HAP-1 (cell line): ENCODE measurements at regions not wholly inside any gene's neighbourhood (a gene's known extent, or its start where the extent isn't known, plus 50 kb on each side); places are given as distances from the start of the nearest gene placed in this dataset.

Experiments used
- DNase-seq, 2 experiments: peaks; one replicate each; pipeline ENCODE4 v3.0.0-alpha.2; 2016 to 2020; ENCODE audit warnings: low spot score in 2 of 2
- H3K27me3 ChIP-seq: fragments of 250-450 bp; sonication (Bioruptor Pico); 2 replicates; pipeline ENCODE4 v1.5.1; 2020; ENCODE audit warnings: low read depth, mild to moderate bottlenecking, moderate library complexity
- H3K36me3 ChIP-seq: fragments of 250-450 bp; sonication (Bioruptor Pico); replicated peaks from 2 replicates; pipeline ENCODE4 v1.5.1; 2020; ENCODE audit warnings: mild to moderate bottlenecking
- H3K4me1 ChIP-seq: fragments of 250-450 bp; sonication (Bioruptor Pico); 2 replicates; pipeline ENCODE4 v1.5.1; 2020; ENCODE audit warnings: mild to moderate bottlenecking
- H3K4me3 ChIP-seq: fragments of 250-450 bp; sonication (Bioruptor Pico); 2 replicates; pipeline ENCODE4 v1.5.1; 2020; ENCODE audit warnings: mild to moderate bottlenecking, moderate library complexity
- H3K9me3 ChIP-seq: fragments of 250-450 bp; sonication (Bioruptor Pico); 2 replicates; pipeline ENCODE4 v1.5.1; 2020; ENCODE audit warnings: mild to moderate bottlenecking, moderate library complexity
- in situ Hi-C: fragments of 300-500 bp; cut with MboI; formaldehyde crosslinking; loops from 3 replicates; pipeline ENCODE4 v1.14.3; 2020; ENCODE audit warnings: low sequenced_read_pairs, inconsistent platforms, mixed read lengths

DNA sequence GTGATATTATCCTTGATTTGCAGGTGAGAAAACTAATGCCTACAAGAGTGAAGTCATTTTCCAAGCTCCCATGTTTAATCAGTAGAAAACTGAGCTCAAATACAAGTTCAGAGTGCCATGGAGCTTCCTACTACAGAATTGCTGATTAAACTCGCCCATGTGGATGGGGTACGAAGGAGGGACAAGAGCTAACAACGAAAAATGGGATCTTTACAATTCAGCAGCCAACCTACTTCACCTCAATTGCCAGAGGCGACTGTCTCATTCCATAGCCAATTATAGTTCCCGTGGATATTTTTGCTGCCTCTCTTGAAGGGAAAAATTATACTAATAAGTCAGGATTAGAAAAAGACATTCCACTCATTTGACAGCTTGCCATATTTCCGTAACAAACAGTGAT is 1155.1 kb downstream of the OLFM4 start:
- Histone ChIP-seq H3K4me1 (peaks cover 60% of the 10 kb centered on the region), H3K4me3 (no peak overlapping the region), H3K36me3 (no peaks in the 10 kb centered on the region), H3K9me3 (no peaks in the 10 kb centered on the region), H3K27me3 (no peaks in the 10 kb centered on the region)
- peak; percentile 57 to 67 for DNase-seq
- in situ Hi-C loops, result loop anchor here (10.0 kb wide), 1 partner anchor 939 kb away; no protein-coding TSS in a partner anchor

DNA sequence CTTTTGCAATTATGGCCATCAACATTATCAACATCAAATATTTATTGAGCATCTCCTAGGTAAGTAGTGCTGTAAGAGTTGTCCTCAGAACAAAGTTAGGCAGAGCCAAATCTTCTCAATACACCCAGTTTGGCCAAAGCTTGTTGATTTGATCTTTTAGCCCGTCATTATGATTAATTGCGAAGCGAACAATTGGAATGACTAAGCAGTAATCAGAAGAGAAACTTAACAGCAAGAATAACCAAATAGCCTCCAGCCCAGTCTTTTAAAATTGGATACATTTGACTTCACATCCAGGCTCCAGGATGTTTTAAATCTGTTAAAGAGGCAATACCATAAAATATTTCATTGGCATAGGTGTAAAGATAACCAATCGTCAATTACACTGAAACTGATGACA is 1156.0 kb downstream of the OLFM4 start:
- H3K4me3 ChIP-seq, result no peak overlapping the region
- H3K4me1 ChIP-seq, result peaks cover 52% of the 10 kb centered on the region
- no peaks in the 10 kb centered on the region for H3K36me3 ChIP-seq
- DNase-seq, result peak in 1 of 2 experiments; percentile 64
- H3K9me3 ChIP-seq, result no peaks in the 10 kb centered on the region
- in situ Hi-C loops, result loop anchor here (10.0 kb wide), 1 partner anchor 940 kb away; no protein-coding TSS in a partner anchor
- no peaks in the 10 kb centered on the region for H3K27me3 ChIP-seq

DNA sequence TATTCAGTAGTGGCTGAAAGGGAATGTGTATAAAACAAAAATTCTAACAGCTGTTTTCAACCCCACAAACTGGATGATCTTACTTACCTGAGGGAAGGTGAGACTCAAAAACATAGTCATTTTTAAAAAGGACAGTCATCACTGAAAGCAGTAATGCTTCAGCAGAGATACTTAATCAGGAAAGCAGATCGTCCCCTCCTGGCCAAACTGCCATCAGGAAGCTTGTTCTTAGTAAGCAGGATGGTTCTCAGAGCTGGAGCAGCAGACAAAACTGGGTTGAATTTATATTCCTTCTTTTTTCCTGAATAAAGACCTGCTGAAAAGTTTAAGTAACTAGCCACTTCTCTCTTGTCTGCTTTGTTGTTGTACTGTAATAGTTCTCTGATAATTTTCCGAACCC is 1156.5 kb downstream of the OLFM4 start:
- Histone ChIP-seq H3K27me3 (no peaks in the 10 kb centered on the region), H3K9me3 (no peaks in the 10 kb centered on the region), H3K4me1 (peaks cover 46% of the 10 kb centered on the region), H3K4me3 (no peak overlapping the region), H3K36me3 (no peaks in the 10 kb centered on the region)
- in situ Hi-C loops, result loop anchor here (10.0 kb wide), 1 partner anchor 940 kb away; no protein-coding TSS in a partner anchor
- DNase-seq, result no peak

DNA sequence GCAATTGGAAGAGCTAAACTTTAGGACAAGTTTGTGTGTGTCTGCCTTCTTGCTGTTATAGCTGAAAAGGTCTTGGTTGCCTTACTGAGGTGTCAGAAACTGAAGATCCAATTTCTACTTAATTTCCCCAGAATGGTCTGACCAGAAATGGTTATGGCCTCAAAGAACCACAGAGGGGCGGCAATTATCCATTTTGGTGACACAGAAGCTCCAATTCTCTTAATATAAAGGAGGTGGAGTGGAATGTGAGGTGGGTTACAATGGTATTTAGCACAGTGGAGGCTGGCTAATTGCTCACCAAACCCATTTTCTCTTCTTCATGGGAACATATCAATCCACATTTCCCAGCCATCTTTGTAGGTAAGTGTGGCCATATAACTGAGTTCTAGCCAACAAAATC is 1157.2 kb downstream of the OLFM4 start:
- H3K4me1 ChIP-seq, result peaks cover 39% of the 10 kb centered on the region
- no peaks in the 10 kb centered on the region for H3K9me3 ChIP-seq
- no peaks in the 10 kb centered on the region for H3K27me3 ChIP-seq
- peak; percentile 72 to 86 for DNase-seq
- in situ Hi-C loops, result loop anchor here (10.0 kb wide), 1 partner anchor 941 kb away; no protein-coding TSS in a partner anchor
- no peak overlapping the region for H3K4me3 ChIP-seq
- no peaks in the 10 kb centered on the region for H3K36me3 ChIP-seq

DNA sequence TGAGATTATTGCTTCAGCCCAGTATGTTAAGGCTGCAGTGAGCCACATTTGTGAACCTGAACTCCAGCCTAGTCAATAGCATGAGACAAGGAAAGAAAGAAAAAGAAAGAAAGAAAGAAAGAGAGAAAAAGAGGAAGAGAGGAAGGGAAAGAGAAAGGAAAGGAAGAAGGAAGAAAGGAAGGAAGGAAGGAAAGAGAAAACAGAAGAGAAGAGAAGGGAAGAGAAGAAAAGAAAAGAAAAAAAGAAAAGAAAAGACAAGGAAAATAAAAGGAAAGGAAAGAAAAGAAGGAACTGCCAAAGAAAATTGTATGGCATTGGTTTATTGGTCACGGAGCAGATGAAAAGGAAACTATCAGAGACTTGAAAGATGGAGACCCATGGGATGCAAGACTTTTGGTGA is 1158.8 kb downstream of the OLFM4 start:
- H3K4me3 ChIP-seq, result no peak overlapping the region
- no peak for DNase-seq
- no peaks in the 10 kb centered on the region for H3K9me3 ChIP-seq
- no peaks in the 10 kb centered on the region for H3K36me3 ChIP-seq
- H3K4me1 ChIP-seq, result peaks cover 35% of the 10 kb centered on the region
- H3K27me3 ChIP-seq, result no peaks in the 10 kb centered on the region
- in situ Hi-C loops, result loop anchor here (10.0 kb wide), 1 partner anchor 943 kb away; no protein-coding TSS in a partner anchor

DNA sequence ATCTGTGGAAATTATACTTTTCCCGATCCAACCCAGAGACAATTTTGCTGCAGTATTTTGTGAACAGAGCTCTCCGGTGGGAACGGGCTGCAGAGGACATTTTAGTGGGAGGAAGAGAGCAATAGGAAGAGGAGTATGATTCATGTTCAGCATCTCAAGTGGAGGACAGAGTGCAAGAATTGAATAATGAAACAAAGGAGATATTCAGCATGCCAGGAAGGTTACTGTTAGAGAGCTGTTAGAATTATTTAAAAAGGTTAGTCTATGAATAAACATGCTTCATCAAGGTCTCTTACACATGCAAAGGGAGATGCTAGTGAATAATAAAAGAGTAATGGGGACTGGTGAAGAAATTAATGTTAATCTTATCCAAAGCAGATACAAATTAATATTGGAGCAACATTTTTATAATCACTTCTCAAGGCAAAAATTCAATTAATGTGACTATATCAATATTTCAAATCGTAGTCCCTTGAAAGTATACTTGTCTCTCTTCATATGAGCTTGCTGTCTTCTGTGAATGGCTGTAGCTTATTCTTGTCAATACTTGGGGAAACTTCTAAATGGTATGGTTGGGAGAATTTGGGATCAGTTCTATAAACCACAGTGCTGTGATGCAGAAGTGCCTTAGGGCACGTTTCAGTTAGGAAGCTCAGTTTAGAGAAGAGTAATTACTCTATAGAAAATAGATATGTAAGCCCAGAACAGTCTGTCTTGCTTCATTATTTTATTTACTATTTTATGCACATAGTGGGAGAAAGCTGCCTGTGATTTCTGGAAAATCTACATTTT is 1165.8 kb downstream of the OLFM4 start:
- DNase-seq, result peak; percentile 49 to 91
- in situ Hi-C loops, result no loop called here
- no peak overlapping the region for H3K4me3 ChIP-seq

DNA sequence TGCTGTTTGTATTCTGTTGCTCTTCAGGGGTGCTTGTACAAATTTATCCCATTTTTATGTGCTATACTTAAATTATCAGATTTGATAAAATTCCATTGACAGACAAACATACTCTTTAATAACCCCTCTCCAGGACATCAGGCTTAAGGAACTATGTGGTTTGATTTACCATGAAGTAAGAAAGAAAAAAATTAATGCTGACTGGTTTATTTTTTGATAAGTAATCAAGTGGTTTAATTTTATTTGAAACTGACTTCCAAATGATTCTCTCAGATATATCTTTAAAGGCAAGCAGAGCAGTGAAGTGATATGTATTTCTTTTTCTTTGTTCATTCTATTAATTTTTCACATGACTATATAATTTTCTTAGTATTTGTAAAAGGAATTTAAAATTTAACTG is 1168.1 kb downstream of the OLFM4 start:
- DNase-seq, result no peak
- in situ Hi-C loops, result no loop called here
- H3K36me3 ChIP-seq, result no peaks in the 10 kb centered on the region
- peaks cover 26% of the 10 kb centered on the region for H3K4me1 ChIP-seq
- H3K9me3 ChIP-seq, result no peaks in the 10 kb centered on the region
- no peaks in the 10 kb centered on the region for H3K27me3 ChIP-seq
- H3K4me3 ChIP-seq, result no peak overlapping the region

More for the DNA sequence above, 1165.8 kb downstream of the OLFM4 start:
- peaks cover 25% of the 10 kb centered on the region for H3K4me1 ChIP-seq
- no peaks in the 10 kb centered on the region for H3K27me3 ChIP-seq
- H3K9me3 ChIP-seq, result no peaks in the 10 kb centered on the region
- no peaks in the 10 kb centered on the region for H3K36me3 ChIP-seq

DNA sequence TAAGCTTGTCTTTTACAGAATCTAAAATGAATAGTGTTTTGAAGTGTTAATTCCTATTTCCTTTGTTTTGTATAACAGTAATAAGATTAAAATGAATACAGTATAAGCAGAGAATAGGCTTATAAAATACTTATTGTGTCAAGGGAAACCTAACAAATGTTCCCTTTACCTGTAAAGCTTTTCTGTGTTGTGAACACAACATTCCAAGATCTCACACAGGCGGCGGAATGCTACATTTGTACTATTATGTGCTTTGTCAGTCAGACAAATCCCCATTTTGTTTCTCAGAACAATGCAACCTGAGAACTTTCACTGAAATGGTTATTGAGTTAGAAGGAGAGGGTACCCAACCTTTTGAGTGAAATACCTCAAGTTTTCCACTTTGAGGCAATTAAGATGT is 1170.3 kb downstream of the OLFM4 start:
- peaks cover 22% of the 10 kb centered on the region for H3K4me1 ChIP-seq
- H3K36me3 ChIP-seq, result no peaks in the 10 kb centered on the region
- H3K27me3 ChIP-seq, result no peaks in the 10 kb centered on the region
- in situ Hi-C loops, result no loop called here
- DNase-seq, result peak; percentile 67 to 83
- no peaks in the 10 kb centered on the region for H3K9me3 ChIP-seq
- H3K4me3 ChIP-seq, result no peak overlapping the region

DNA sequence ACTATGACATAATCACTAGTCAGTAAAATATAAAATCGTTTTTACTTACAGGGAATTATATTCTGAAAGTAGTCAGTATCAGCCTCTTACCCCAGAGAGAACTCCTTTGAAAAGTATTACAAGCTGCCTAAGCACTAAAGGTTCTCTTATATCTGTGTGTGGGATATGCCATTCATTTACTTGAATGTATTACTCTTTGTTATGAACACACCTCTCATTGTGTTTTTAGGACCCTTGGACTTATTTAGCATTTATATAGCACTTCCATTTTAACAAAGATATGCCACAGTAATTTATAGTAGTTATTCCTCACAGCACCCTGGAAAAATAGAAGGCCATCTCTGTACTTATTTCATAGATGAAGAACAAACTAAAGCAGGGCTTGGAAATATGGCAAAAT is 1178.0 kb downstream of the OLFM4 start:
- H3K36me3 ChIP-seq, result no peaks in the 10 kb centered on the region
- DNase-seq, result peak in 1 of 2 experiments; percentile 97
- in situ Hi-C loops, result no loop called here
- H3K27me3 ChIP-seq, result no peaks in the 10 kb centered on the region
- H3K4me3 ChIP-seq, result no peak overlapping the region
- peaks cover 39% of the 10 kb centered on the region for H3K4me1 ChIP-seq
- no peaks in the 10 kb centered on the region for H3K9me3 ChIP-seq

DNA sequence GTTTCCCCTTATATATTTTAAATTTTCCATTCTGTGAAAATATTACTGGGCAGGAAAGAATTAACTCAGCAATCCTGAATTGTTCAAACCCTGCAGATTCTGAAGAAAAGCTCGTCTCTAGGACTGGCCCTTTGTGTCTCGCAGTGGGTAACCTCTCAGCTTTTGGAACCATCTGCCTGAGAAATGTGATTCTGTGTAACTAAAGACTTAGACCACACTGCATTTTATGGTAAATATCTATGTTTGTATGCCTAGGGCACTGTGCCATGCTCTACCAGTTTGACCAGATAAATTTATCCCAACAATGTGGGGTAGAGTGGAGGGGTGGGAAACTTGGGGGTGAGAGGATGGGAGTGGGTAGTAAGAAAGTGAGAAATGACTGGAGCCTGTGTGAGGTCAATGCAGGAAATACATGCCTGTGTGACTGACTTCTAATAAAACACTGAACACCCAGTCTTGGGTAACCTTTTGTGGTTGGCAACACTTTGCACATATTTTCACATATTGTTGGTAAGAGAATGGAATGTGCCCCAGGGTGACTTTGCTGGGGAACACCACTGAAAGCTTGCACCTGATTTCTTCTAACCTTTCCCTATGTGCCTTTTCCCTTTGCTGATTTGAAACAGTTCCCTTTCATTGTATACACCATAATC is 1181.9 kb downstream of the OLFM4 start:
- Histone ChIP-seq H3K9me3 (no peaks in the 10 kb centered on the region), H3K4me3 (no peak overlapping the region), H3K4me1 (peaks cover 39% of the 10 kb centered on the region), H3K27me3 (no peaks in the 10 kb centered on the region), H3K36me3 (no peaks in the 10 kb centered on the region)
- DNase-seq, result no peak
- in situ Hi-C loops, result no loop called here

DNA sequence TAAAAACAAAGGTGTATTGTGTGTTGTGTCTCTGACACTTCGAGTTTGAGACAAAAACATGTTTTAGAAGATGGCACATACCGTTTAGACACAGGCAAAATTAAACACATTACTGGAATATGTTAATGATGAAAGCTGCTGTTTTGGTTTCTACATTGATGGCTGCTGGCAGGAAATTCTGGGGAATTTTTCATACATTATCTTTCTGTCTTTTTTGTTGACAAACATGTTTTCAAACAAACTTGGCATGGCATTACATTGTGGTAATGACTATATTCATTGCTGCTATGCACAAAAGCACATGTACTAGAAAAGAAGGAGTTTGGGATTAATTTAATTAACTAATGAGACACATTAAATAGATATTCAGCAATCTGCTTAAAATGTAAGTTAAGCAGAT is 1187.6 kb downstream of the OLFM4 start:
- H3K27me3 ChIP-seq, result no peaks in the 10 kb centered on the region
- H3K4me1 ChIP-seq, result peaks cover 5% of the 10 kb centered on the region; the same call in 1 of the 2 replicates
- H3K4me3 ChIP-seq, result no peak overlapping the region
- no peak for DNase-seq
- no peaks in the 10 kb centered on the region; the same call in 1 of the 2 replicates for H3K36me3 ChIP-seq
- peaks cover 5% of the 10 kb centered on the region; the same call in 1 of the 2 replicates for H3K9me3 ChIP-seq
- in situ Hi-C loops, result no loop called here

DNA sequence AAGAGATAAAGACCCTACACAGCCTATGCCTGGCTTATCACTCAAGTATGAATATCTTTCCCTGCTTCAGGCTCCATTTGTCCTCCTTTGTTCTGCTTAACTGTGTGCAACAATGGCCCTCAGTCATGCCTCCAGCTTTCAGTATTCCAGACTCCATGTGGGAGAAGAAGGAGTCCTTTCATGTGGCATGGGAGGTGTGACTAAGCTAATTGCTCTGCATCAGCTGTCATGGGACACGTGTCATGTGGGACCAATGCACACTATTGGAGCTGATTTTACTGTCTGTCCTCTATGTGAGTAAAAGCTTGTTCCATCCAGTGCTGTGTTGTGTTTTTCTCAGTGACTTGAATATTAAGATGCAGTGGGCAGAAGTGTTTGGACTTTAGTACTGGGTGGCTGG is 1198.3 kb downstream of the OLFM4 start:
- in situ Hi-C loops, result no loop called here
- Histone ChIP-seq H3K27me3 (no peaks in the 10 kb centered on the region), H3K4me1 (peaks cover 3% of the 10 kb centered on the region; the same call in 1 of the 2 replicates), H3K4me3 (no peak overlapping the region), H3K36me3 (no peaks in the 10 kb centered on the region), H3K9me3 (no peaks in the 10 kb centered on the region; the same call in 1 of the 2 replicates)
- DNase-seq, result no peak

DNA sequence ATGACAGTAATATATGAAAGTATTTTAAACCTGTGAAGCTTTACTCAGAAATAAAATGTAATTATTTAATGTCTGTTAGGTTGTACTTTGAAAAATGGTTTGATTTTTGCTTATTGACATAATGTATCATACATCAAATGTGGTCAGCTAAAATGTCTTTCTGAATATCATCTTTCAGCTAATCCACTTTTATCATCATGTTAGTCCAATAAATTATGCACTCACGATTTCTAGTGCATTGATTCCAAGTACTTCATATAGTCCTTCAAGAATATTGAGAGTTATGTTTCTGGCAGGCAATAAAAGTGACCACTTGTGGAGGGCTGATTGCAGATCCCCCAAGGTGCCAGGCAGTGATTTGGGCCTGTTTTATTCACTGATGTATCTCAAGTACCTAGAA is 1204.1 kb downstream of the OLFM4 start:
- Histone ChIP-seq H3K4me1 (no peaks in the 10 kb centered on the region; the same call in 1 of the 2 replicates), H3K27me3 (no peaks in the 10 kb centered on the region), H3K36me3 (no peaks in the 10 kb centered on the region), H3K9me3 (no peaks in the 10 kb centered on the region), H3K4me3 (no peak overlapping the region)
- in situ Hi-C loops, result no loop called here
- no peak for DNase-seq

DNA sequence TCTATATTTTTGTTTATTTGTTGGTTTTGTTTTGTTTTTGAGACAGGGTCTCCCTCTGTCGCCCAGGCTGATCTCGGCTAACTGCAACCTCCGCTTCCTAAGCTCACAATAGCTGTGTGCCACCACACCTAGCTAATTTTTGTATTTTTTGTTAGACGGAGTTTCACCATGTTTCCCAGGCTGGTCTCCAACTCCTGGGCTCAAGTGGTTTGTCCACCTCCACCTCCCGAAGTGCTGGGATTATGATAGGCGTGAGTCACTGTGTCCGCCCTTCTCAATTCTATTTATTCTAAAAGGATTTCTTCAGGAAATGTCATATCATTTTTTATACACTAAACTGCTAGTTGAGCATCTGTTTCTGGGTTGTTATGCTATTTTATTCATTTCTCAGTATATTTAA is 1206.0 kb downstream of the OLFM4 start:
- no peaks in the 10 kb centered on the region for H3K27me3 ChIP-seq
- in situ Hi-C loops, result no loop called here
- no peaks in the 10 kb centered on the region; the same call in 1 of the 2 replicates for H3K4me1 ChIP-seq
- DNase-seq, result no peak
- no peaks in the 10 kb centered on the region for H3K9me3 ChIP-seq
- no peak overlapping the region for H3K4me3 ChIP-seq
- no peaks in the 10 kb centered on the region for H3K36me3 ChIP-seq
